ENCODE measurements at regions not wholly inside any gene's neighbourhood (a gene's known extent, or its start where the extent isn't known, plus 50 kb on each side); places are given as distances from the start of the nearest gene placed in this dataset.

DNA sequence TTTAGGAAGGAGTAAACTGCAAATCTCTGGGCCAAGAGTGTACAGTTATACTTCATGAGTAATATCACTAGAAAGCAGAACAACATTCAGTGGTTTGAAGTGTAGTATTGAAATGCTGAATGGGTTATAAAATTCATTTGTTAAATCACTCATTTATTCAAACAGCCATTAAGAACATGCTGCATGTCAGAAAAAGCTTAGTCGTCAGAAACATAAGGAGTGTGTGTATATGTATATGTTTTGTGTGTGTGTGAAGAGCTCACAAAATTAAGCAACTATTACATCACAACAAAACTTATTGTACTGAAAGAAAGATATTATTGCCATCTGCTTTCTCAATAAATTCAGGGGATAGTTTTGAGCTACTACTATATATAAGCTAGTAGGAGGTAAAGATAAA lies 165.4 kb upstream of the PCDH9 start:
- TF ChIP-seq, protein P1, sequence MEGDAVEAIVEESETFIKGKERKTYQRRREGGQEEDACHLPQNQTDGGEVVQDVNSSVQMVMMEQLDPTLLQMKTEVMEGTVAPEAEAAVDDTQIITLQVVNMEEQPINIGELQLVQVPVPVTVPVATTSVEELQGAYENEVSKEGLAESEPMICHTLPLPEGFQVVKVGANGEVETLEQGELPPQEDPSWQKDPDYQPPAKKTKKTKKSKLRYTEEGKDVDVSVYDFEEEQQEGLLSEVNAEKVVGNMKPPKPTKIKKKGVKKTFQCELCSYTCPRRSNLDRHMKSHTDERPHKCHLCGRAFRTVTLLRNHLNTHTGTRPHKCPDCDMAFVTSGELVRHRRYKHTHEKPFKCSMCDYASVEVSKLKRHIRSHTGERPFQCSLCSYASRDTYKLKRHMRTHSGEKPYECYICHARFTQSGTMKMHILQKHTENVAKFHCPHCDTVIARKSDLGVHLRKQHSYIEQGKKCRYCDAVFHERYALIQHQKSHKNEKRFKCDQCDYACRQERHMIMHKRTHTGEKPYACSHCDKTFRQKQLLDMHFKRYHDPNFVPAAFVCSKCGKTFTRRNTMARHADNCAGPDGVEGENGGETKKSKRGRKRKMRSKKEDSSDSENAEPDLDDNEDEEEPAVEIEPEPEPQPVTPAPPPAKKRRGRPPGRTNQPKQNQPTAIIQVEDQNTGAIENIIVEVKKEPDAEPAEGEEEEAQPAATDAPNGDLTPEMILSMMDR (IDR thresholded peaks at IDR 0.05), result no peak
- TF ChIP-seq, protein P2, sequence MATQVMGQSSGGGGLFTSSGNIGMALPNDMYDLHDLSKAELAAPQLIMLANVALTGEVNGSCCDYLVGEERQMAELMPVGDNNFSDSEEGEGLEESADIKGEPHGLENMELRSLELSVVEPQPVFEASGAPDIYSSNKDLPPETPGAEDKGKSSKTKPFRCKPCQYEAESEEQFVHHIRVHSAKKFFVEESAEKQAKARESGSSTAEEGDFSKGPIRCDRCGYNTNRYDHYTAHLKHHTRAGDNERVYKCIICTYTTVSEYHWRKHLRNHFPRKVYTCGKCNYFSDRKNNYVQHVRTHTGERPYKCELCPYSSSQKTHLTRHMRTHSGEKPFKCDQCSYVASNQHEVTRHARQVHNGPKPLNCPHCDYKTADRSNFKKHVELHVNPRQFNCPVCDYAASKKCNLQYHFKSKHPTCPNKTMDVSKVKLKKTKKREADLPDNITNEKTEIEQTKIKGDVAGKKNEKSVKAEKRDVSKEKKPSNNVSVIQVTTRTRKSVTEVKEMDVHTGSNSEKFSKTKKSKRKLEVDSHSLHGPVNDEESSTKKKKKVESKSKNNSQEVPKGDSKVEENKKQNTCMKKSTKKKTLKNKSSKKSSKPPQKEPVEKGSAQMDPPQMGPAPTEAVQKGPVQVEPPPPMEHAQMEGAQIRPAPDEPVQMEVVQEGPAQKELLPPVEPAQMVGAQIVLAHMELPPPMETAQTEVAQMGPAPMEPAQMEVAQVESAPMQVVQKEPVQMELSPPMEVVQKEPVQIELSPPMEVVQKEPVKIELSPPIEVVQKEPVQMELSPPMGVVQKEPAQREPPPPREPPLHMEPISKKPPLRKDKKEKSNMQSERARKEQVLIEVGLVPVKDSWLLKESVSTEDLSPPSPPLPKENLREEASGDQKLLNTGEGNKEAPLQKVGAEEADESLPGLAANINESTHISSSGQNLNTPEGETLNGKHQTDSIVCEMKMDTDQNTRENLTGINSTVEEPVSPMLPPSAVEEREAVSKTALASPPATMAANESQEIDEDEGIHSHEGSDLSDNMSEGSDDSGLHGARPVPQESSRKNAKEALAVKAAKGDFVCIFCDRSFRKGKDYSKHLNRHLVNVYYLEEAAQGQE (IDR thresholded peaks at IDR 0.05; ENCODE audit: insufficient read depth in 1 of 2, low read depth in 2 of 2, low read length in 1 of 2), result no peak
